Activated naive CD8-positive, alpha-beta T cell treated with anti-CD3 and anti-CD28 coated beads, Interleukin-2, amount 10 ng/mL, durations not matched to agents 7 days and 5 days (primary cell): ENCODE measurements at regions not wholly inside any gene's neighbourhood (a gene's known extent, or its start where the extent isn't known, plus 50 kb on each side); places are given as distances from the start of the nearest gene placed in this dataset.

Experiments
- ATAC-seq: fragments of 150-1000 bp; cut with Tn5 transposase; one replicate; pipeline ENCODE4 v1.10.0; 2021; ENCODE audit warnings: low read depth, moderate library complexity
- POLR2A ChIA-PET: fragments of 350-600 bp; sonication (Branson Sonifier 250); formaldehyde crosslinking; loops from one replicate; lab custom pipeline; 2021; ENCODE audit warnings: antibody characterized with exemption; lab: Charles Lee
- DNase-seq: peaks from one replicate; pipeline ENCODE4 v3.0.0; 2021
- H3K27ac Mint-ChIP-seq: one replicate; pipeline ENCODE4 v1.8.0; 2022; ENCODE audit warnings: mild to moderate bottlenecking, mixed read lengths
- H3K27me3 Mint-ChIP-seq: one replicate; pipeline ENCODE4 v1.8.0; 2022; ENCODE audit warnings: mild to moderate bottlenecking, moderate library complexity, mixed read lengths
- H3K36me3 Mint-ChIP-seq: one replicate; pipeline ENCODE4 v1.8.0; 2021; ENCODE audit warnings: mild to moderate bottlenecking, mixed read lengths
- H3K4me1 Mint-ChIP-seq: one replicate; pipeline ENCODE4 v1.8.0; 2021; ENCODE audit warnings: mixed read lengths
- H3K4me3 Mint-ChIP-seq: one replicate; pipeline ENCODE4 v1.8.0; 2022; ENCODE audit warnings: mild to moderate bottlenecking, moderate library complexity, mixed read lengths
- H3K9me3 Mint-ChIP-seq: one replicate; pipeline ENCODE4 v1.8.0; 2021; ENCODE audit warnings: mixed read lengths

DNA sequence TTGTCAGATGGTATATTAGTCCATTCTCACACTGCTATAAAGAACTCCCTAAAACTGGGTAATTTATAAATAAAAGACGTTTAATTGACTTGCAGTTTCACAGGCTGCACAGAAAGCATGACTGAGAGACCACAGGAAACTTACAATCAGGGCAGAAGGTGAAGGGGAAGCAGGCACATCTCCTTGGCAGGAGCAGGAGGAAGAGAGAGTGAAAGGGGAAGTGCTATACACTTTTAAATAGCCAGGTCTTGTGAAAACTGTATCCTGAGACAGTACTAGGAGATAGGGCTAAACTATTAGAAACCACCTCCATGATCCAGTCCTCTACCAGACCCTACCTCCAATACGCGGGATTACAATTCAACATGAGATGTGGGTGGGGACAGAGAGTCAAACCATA, 193.9 kb upstream of the KCNG1 start:
- ATAC-seq: no peak
- DNase-seq: no peak
- Mint-ChIP-seq H3K27me3 (peaks cover 45% of the 10 kb centered on the region), H3K27ac (no peak overlapping the region), H3K4me1 (peaks cover 10% of the 10 kb centered on the region), H3K4me3 (no peak overlapping the region), H3K9me3 (peaks cover 8% of the 10 kb centered on the region), H3K36me3 (no peaks in the 10 kb centered on the region)
- POLR2A ChIA-PET: no interaction called here

DNA sequence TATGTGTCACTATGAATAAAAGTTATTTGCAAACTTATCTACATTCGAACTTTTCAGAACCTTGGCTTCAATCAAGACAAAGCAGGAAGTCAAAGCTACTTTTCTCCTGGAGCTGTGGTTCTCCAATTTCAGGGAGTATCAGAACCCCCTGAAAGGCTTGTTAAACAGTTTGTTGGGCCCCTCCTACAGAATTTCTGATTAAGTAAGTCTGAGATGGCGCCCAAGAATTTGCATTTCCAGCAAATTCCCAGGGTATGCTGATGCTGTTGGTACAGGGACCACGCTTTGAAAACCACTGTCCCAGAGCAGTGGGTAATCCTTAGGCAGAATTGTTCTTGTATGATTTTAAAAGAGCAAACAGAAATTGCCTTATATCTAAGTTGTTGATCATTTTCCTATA, 189.9 kb upstream of the KCNG1 start:
- DNase-seq (no peak), ATAC-seq (no peak)
- POLR2A ChIA-PET: no interaction called here
- Mint-ChIP-seq H3K4me1 (no peaks in the 10 kb centered on the region), H3K9me3 (peaks cover 8% of the 10 kb centered on the region), H3K27ac (no peak overlapping the region), H3K4me3 (no peak overlapping the region), H3K27me3 (peaks cover 28% of the 10 kb centered on the region), H3K36me3 (no peaks in the 10 kb centered on the region)

DNA sequence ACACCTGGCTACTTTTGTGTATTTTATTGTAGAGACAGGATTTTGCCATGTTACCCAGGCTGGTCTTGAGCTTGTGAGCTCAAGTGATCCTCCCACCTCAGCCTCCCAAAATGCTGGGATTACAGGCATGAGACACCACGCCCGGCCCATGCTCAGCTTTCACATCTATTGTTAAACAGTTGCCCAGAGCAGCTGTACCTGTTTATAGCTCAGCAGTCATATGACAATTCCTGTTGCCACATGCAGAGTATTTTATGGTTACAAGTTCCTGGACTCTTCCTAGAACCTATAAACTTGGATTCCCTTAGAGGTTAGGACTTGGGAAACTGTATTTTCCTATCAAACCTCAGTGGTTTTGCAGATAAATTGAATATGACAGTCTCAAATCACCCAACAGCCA, 188.3 kb upstream of the KCNG1 start:
- no peaks in the 10 kb centered on the region for H3K36me3 Mint-ChIP-seq
- ATAC-seq (no peak), DNase-seq (no peak)
- POLR2A ChIA-PET: no interaction called here
- no peaks in the 10 kb centered on the region for H3K4me1 Mint-ChIP-seq
- H3K9me3 Mint-ChIP-seq: no peaks in the 10 kb centered on the region
- H3K27me3 Mint-ChIP-seq: peaks cover 21% of the 10 kb centered on the region
- H3K27ac Mint-ChIP-seq: no peak overlapping the region
- H3K4me3 Mint-ChIP-seq: no peak overlapping the region

DNA sequence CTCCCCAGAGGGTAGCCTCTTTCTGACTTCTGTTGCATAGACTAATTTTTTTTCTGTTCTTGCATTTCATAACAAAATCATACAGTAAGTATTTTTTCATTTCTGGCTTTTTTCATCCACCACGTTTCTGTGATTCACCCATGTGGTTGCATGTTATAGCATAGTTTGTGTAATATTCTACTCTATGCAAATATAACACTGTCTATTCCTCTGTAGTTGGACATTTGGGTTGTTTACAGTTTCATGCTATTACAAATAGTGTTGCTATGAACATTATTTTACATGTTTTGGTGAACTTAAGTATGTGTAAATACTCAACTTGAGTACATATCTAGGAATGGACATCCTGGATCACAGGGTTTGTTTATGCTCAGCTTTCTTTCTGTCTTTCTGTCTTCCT, 187.2 kb upstream of the KCNG1 start:
- no peaks in the 10 kb centered on the region for H3K4me1 Mint-ChIP-seq
- POLR2A ChIA-PET: no interaction called here

DNA sequence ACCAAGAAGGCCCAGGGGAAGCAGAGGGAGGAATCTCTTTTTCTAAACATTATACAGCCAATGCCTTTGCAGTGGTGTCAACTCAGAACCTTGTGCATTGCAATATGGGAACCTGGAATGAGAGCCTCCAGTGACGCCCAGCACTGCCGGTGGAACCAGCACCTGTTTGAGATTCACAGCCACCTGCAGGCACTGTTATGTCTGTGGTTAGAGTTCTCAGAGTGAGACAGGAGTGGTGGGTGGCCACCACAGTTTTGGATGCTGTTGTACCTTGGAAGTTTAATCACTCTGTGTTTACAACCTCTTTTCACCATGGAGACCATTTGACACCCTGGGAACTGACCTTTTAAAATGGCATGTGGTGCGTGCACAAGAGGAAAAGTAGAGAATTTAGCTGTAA, 185.3 kb upstream of the KCNG1 start:
- H3K27me3 Mint-ChIP-seq: peaks cover 24% of the 10 kb centered on the region

More for the DNA sequence above, 187.2 kb upstream of the KCNG1 start:
- Mint-ChIP-seq H3K27ac (no peak overlapping the region), H3K9me3 (no peaks in the 10 kb centered on the region), H3K4me3 (no peak overlapping the region), H3K36me3 (no peaks in the 10 kb centered on the region), H3K27me3 (peaks cover 19% of the 10 kb centered on the region)
- ATAC-seq (no peak), DNase-seq (no peak)

DNA sequence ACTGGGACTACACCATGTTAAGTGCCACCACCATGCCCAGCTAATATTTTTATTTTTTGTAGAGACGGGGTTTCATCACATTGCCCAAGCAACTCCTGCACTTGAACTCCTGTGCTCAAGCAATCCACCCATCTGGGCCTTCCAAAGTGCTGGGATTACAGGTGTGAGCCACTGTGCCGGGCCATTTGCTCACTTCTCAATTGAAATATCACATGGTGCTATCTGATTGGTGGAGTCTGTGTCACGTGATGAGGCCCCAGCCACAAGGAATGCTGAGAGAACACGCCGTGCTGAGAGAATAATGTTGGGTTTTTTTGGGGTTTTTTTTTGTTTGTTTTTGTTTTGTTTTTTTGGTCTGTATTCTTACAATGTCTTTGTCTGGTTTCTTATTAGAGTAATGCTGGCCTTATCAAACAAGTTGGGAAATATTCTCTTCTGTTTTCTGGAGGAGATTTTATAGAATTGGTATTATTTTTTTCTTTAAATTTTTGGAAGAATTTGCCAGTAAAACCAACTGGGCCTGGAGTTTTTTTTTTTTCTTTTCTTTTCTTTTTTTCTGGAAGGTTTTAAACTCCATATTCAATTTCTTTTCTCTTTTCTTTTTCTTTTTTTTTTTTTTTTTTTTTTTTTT, 183.2 kb upstream of the KCNG1 start:
- DNase-seq (no peak), ATAC-seq (no peak)
- H3K27ac Mint-ChIP-seq: no peak overlapping the region
- H3K4me3 Mint-ChIP-seq: no peak overlapping the region
- peaks cover 25% of the 10 kb centered on the region for H3K27me3 Mint-ChIP-seq
- POLR2A ChIA-PET: no interaction called here
- no peaks in the 10 kb centered on the region for H3K4me1 Mint-ChIP-seq
- no peaks in the 10 kb centered on the region for H3K36me3 Mint-ChIP-seq
- H3K9me3 Mint-ChIP-seq: no peaks in the 10 kb centered on the region

More for the DNA sequence above, 185.3 kb upstream of the KCNG1 start:
- H3K9me3 Mint-ChIP-seq: no peaks in the 10 kb centered on the region
- no peaks in the 10 kb centered on the region for H3K4me1 Mint-ChIP-seq
- POLR2A ChIA-PET: no interaction called here
- no peak overlapping the region for H3K27ac Mint-ChIP-seq
- H3K4me3 Mint-ChIP-seq: no peak overlapping the region
- DNase-seq: no peak
- ATAC-seq: no peak
- H3K36me3 Mint-ChIP-seq: no peaks in the 10 kb centered on the region

DNA sequence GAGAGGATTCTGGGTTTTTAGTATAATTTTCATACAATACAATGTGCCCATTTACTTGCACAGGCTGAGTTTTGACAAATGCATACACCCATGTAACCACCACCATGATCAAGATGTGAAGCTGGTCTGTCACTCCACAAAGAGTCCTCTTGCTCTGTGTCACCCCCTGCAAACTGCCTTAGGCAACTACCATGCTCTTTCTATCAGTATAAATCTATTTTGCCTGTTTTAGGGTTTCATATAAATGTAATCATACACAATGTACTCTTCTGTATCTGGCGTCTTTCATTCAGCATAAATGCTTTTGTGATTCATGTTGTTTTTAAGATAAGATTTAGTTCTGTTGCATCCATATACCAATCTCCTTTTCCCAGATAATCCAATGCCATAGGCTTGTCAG, 181.9 kb upstream of the KCNG1 start:
- Mint-ChIP-seq H3K4me1 (no peaks in the 10 kb centered on the region), H3K27ac (no peak overlapping the region), H3K27me3 (peaks cover 20% of the 10 kb centered on the region), H3K36me3 (no peaks in the 10 kb centered on the region), H3K9me3 (no peaks in the 10 kb centered on the region), H3K4me3 (no peak overlapping the region)
- ATAC-seq (no peak), DNase-seq (no peak)
- POLR2A ChIA-PET: no interaction called here

DNA sequence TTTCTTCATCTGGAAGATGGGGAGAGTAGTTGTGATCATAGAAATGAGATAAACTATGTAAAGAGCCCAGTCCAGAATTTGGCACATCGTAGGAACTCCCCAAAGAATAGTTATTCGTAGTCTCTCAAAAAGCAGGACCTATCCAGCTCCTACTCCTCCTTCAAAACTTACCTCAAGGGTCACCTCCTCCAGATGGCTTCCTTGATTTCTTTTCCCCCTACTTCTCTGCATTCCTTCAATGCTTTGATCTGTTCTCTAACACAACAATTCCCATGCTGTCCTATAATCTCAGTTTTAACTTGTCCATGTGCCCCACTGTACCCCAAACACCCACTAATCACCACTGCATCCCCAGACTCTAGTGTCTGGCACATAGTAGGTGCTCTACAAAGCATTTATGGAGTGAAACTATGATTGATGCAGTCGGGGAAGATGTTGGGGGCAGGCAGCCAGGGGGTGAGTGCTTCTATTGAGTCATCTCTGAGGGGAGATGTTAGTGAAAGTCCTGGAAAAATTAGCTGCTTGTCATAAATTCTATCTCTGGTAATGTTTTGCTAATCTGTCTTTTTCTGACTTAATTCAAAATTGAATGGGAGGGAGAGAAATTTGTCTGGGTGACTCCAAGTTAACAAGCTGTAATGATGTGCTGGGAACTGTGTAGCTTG, 181.3 kb upstream of the KCNG1 start:
- no peak overlapping the region for H3K4me3 Mint-ChIP-seq
- no peak overlapping the region for H3K27ac Mint-ChIP-seq
- no peak for ATAC-seq
- DNase-seq: no peak
- no peaks in the 10 kb centered on the region for H3K36me3 Mint-ChIP-seq
- H3K9me3 Mint-ChIP-seq: no peaks in the 10 kb centered on the region
- POLR2A ChIA-PET: no interaction called here
- peaks cover 20% of the 10 kb centered on the region for H3K27me3 Mint-ChIP-seq
- H3K4me1 Mint-ChIP-seq: no peaks in the 10 kb centered on the region

DNA sequence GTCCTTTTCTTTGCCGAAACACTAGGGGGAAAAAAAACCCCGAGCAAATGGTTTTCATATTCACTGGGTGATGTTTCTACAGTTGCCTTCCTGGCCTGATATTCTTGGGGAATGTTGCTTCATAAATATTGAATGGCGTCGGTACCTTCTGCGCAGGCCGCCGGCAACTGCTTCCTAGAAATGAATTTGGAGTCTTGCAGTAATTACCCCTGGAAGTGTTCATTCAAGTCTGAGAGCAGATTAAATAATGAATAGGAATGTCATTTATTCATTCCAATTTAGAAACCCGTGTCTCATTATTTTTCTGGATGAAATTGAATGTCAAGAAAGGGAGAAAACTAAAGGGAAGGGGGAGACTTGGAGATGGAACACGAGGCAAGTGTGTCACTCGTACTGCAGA, 179.4 kb upstream of the KCNG1 start:
- Mint-ChIP-seq H3K9me3 (no peaks in the 10 kb centered on the region), H3K36me3 (no peaks in the 10 kb centered on the region), H3K4me1 (no peaks in the 10 kb centered on the region), H3K4me3 (no peak overlapping the region), H3K27ac (no peak overlapping the region), H3K27me3 (peaks cover 17% of the 10 kb centered on the region)
- DNase-seq: no peak
- POLR2A ChIA-PET: no interaction called here
- ATAC-seq: no peak

DNA sequence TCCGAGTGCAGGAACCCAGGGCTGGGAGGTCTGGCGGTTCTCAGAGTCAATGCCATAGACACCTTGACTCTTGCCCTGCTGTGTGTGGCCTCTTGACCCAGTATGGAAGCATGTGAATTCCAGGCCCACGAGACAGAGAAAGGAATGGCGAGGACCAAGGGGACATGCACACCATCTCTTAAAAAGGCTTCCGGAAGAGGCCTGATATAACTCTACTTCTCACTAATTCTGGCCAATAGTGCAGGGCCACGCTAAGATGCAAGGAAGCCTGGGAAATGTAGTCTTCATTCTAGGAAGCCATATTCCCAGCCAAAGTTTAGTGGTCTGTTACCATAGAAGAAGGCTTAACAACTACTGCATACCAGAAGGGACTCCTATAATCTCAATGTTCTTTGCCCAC, 177.0 kb upstream of the KCNG1 start:
- POLR2A ChIA-PET: no interaction called here
- Mint-ChIP-seq H3K4me1 (no peaks in the 10 kb centered on the region), H3K9me3 (no peaks in the 10 kb centered on the region), H3K4me3 (no peak overlapping the region), H3K27ac (no peak overlapping the region), H3K36me3 (no peaks in the 10 kb centered on the region), H3K27me3 (peaks cover 19% of the 10 kb centered on the region)
- DNase-seq (no peak), ATAC-seq (no peak)

DNA sequence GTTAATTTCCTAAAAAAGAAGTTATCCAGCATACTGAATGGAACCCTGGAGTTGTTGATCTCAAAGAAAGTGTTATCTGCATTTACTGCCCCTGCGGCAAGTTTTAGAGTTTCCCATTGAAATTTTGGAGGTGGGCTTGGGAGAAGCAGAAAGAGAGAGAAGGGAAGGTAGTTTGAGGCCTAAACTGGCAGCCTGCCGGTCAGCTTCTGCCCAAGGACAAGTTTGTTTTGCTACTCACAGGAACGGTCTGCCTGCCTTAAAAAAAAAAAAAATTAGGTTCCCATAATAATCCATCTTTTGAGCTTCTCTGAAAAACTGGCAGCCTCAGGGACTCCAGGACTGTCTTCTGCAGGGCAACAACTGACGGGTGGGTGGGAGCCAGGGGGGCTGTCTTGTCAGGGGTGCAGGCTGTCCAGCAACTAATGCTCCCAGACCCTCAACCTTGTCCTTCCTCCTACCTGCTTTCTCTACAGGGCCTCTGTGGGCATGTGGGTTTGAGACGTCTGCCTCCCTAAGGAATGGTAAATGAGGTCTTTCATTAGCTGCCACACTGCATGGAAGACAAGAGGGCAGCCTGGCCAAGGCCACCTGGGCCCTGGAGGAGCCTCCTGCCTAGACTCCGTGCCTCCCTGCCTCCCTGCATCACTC, 176.1 kb upstream of the KCNG1 start:
- H3K36me3 Mint-ChIP-seq: no peaks in the 10 kb centered on the region
- no peaks in the 10 kb centered on the region for H3K9me3 Mint-ChIP-seq
- POLR2A ChIA-PET: no interaction called here
- H3K27ac Mint-ChIP-seq: no peak overlapping the region
- no peaks in the 10 kb centered on the region for H3K4me1 Mint-ChIP-seq
- DNase-seq (no peak), ATAC-seq (no peak)
- H3K4me3 Mint-ChIP-seq: no peak overlapping the region
- H3K27me3 Mint-ChIP-seq: peaks cover 13% of the 10 kb centered on the region

DNA sequence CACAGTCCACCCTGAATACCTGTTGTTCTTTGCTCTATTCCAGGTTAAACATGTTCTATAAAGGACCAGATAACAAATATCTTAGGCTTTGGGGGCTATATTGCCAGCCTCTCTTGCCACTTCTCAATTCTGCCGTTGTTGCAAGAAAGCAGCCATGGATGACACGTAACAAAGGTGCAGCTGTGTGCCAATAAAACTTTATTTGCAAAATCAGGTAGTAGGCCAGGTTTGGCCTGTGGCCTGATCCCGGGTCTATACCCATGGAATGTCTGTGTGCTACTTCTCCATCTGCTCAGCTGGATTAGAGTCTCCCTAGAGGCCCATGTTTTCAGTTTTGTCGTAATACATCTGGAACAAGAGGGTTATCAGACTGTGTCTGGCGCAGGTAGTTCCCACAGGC, 175.3 kb upstream of the KCNG1 start:
- ATAC-seq: no peak
- POLR2A ChIA-PET: no interaction called here

DNA sequence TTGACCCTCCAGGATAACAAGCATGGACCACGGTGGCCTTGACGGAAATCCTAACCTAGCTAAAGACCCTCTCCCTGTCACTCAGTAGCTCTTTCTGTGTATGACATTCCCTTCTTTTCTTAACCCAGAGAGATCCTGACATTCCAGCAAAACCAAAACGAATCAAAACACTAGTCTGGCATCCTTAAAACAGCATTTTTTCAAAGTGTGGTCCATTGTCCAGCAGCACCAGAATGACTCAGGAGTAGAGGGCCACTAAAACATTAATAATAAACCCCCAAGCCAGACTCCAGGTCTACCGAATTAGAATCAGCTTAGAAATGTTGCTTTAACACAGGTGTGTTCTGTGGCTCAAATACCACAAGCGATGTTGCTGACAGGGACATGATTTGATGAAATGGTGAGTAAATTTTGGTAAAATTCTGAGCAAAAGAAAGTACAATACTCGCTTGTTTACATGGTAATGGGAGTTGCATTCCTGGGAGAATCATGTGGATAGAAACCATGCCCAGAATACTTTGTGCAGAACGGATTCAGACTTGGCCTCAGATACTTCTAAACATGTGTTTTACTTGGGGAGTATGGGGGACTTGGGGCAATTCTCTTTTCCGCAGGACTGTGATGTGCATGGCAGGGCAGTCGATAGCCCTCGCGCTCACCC, 174.2 kb upstream of the KCNG1 start:
- no peaks in the 10 kb centered on the region for H3K4me1 Mint-ChIP-seq
- no peak for ATAC-seq
- H3K36me3 Mint-ChIP-seq: no peaks in the 10 kb centered on the region
- no peak for DNase-seq
- no peak overlapping the region for H3K4me3 Mint-ChIP-seq
- peaks cover 7% of the 10 kb centered on the region for H3K27me3 Mint-ChIP-seq
- POLR2A ChIA-PET: interaction anchor here (0.6 kb wide), 1 partner anchor 443 kb away, joined by 3 read pairs; no protein-coding TSS in a partner anchor
- H3K27ac Mint-ChIP-seq: no peak overlapping the region
- H3K9me3 Mint-ChIP-seq: no peaks in the 10 kb centered on the region

More for the DNA sequence above, 175.3 kb upstream of the KCNG1 start:
- H3K4me3 Mint-ChIP-seq: no peak overlapping the region
- DNase-seq: no peak
- H3K9me3 Mint-ChIP-seq: no peaks in the 10 kb centered on the region
- no peak overlapping the region for H3K27ac Mint-ChIP-seq
- H3K36me3 Mint-ChIP-seq: no peaks in the 10 kb centered on the region
- H3K4me1 Mint-ChIP-seq: no peaks in the 10 kb centered on the region
- peaks cover 9% of the 10 kb centered on the region for H3K27me3 Mint-ChIP-seq

DNA sequence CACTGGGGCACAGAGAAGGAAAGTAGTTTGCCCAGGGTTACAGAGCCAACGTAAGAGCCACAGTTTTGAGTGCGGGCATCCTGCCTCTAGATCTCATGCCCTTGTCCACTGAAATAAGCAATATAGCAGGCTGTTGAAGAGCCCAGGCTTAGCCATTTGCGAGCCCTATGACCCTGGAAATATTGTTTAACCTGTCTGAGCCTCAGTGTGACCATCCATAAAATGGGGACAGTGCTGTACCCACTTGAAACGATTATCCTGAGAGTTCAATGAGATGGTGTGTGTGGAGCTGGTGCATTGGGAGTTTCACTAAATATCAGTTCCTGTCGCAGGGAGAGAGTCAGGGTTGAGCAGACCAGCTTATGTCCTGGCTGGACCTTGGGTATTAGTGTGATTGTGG, 173.1 kb upstream of the KCNG1 start:
- H3K9me3 Mint-ChIP-seq: no peaks in the 10 kb centered on the region
- ATAC-seq: no peak
- no peak for DNase-seq
- H3K4me1 Mint-ChIP-seq: no peaks in the 10 kb centered on the region
- H3K27me3 Mint-ChIP-seq: peaks cover 2% of the 10 kb centered on the region
- H3K4me3 Mint-ChIP-seq: no peak overlapping the region
- no peaks in the 10 kb centered on the region for H3K36me3 Mint-ChIP-seq
- POLR2A ChIA-PET: no interaction called here
- no peak overlapping the region for H3K27ac Mint-ChIP-seq
